ENCODE measurements at regions not wholly inside any gene's neighbourhood (a gene's known extent, or its start where the extent isn't known, plus 50 kb on each side); places are given as distances from the start of the nearest gene placed in this dataset.

DNA sequence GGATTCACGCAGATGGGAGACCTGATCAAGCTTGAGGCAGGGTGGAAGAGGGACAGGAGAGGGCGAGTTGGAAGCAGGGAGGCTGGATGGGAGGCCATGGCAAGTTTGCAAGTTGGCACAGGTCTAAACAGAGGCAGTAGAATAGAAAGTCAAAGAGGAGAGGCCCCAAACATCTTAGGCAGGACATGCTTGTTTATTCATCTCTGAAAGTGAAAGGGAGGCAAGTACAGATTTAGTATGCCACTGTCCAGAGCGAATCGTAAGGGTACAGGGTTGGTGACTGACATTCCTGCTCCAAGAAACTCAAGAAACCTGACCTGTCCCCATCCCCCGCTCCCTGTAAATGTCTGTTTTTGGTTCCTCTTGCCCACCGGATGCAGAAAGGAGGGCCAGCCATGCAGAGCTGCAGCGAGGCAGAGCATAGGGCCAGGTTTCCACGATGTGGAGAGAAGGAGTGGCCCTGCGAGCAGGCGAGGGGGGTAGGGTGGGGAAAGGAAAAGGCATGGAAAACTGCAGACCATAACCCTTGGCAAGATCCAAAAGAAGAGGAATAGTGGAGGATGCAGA, 96.2 kb upstream of the BOD1 start:
- intact Hi-C loops (cut with micrococcal nuclease) (no loop called here), in situ Hi-C loops (cut with MboI) (no loop called here)
- Histone ChIP-seq H3K4me3 (no peak overlapping the region), H3K4me1 (replicated peaks in 1 of 2; ENCODE audit: control insufficient read depth in 2 of 2, insufficient read depth in 2 of 2, low read length in 2 of 2) (peaks cover 5 to 19% of the 10 kb centered on the region in 2 experiments; a peak in 4 of 5 replicates), H3K27ac (ENCODE audit: extremely low read depth, low read depth, low read length) (no peak overlapping the region), H3K36me3 (ENCODE audit: control insufficient read depth, insufficient read depth, low read length) (no peaks in the 10 kb centered on the region), H3K27me3 (ENCODE audit: control insufficient read depth in 2 of 2, insufficient read depth in 2 of 2, low read length in 2 of 2) (no peaks in the 10 kb centered on the region; a peak in 1 of 5 replicates), H3K4me2 (ENCODE audit: insufficient read depth, low read length) (no peak overlapping the region), H3K79me2 (ENCODE audit: control insufficient read depth, insufficient read depth, low read length) (no peaks in the 10 kb centered on the region), H3K9ac (ENCODE audit: insufficient read depth in 1 of 2, low read depth in 2 of 2, low read length in 2 of 2) (no peak overlapping the region), H4K20me1 (replicated peaks; ENCODE audit: control insufficient read depth, insufficient read depth, low read length) (no peaks in the 10 kb centered on the region), H2AFZ (ENCODE audit: low read depth, low read length) (no peak overlapping the region), H3K9me1 (ENCODE audit: control insufficient read depth, insufficient read depth, low read length) (no peaks in the 10 kb centered on the region), H3K9me3 (replicated peaks; ENCODE audit: control insufficient read depth, insufficient read depth, low read depth, low read length) (no peaks in the 10 kb centered on the region)
- ChIA-PET POLR2A (no interaction called here), CTCF (ENCODE audit: low intra/inter-chr PET ratio) (no interaction called here)
- WGBS (ENCODE audit: insufficient coverage, low coverage, missing lambda C conversion rate) = 38% methylated on average over 10 of the region's 10 CpGs
- no peak for DNase-seq (ENCODE audit: extremely low read depth in 1 of 4, low spot score in 3 of 4)
- FAIRE-seq = no peak
- no TSS peak for BruUV-seq (replicated peaks)
- ATAC-seq = no peak
- TF ChIP-seq CBFA2T3 (IDR thresholded peaks at IDR 0.05) = no peak
- no peak for TF ChIP-seq GABPA (tag; conservative IDR thresholded peaks at IDR 0.05; ENCODE audit: low read depth)
- no peak for TF ChIP-seq ILF3 (IDR thresholded peaks at IDR 0.05; ENCODE audit: borderline replicate concordance)
- TF ChIP-seq RBM39 (optimal IDR thresholded peaks at IDR 0.05; ENCODE audit: low read depth, low read length) = no peak
- TF ChIP-seq POLR3A (IDR thresholded peaks at IDR 0.05; ENCODE audit: borderline replicate concordance, extremely low read depth, insufficient read depth, insufficient read length) = no peak
- no peak for TF ChIP-seq PCBP2 (IDR thresholded peaks at IDR 0.05; ENCODE audit: low read depth, low read length, poor library complexity, severe bottlenecking)
- TF ChIP-seq ZNF431 (CRISPR knock-in tag; IDR thresholded peaks at IDR 0.05) = no peak
- TF ChIP-seq SMARCB1 (IDR thresholded peaks at IDR 0.05; ENCODE audit: insufficient read length, low read depth) = no peak
- no peak for TF ChIP-seq CBX2 (IDR thresholded peaks at IDR 0.05; ENCODE audit: insufficient read depth, low read length, poor library complexity, severe bottlenecking)
- TF ChIP-seq, protein P1, sequence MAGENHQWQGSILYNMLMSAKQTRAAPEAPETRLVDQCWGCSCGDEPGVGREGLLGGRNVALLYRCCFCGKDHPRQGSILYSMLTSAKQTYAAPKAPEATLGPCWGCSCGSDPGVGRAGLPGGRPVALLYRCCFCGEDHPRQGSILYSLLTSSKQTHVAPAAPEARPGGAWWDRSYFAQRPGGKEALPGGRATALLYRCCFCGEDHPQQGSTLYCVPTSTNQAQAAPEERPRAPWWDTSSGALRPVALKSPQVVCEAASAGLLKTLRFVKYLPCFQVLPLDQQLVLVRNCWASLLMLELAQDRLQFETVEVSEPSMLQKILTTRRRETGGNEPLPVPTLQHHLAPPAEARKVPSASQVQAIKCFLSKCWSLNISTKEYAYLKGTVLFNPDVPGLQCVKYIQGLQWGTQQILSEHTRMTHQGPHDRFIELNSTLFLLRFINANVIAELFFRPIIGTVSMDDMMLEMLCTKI (IDR thresholded peaks at IDR 0.05; ENCODE audit: partially characterized antibody) = no peak
- TF ChIP-seq ZNF586 (CRISPR knock-in tag; conservative IDR thresholded peaks at IDR 0.05) = no peak
- no peak for TF ChIP-seq STAT6 (CRISPR knock-in tag; IDR thresholded peaks at IDR 0.05)
- TF ChIP-seq LCOR (CRISPR knock-in tag; IDR thresholded peaks at IDR 0.05) = no peak
- TF ChIP-seq, protein P2, sequence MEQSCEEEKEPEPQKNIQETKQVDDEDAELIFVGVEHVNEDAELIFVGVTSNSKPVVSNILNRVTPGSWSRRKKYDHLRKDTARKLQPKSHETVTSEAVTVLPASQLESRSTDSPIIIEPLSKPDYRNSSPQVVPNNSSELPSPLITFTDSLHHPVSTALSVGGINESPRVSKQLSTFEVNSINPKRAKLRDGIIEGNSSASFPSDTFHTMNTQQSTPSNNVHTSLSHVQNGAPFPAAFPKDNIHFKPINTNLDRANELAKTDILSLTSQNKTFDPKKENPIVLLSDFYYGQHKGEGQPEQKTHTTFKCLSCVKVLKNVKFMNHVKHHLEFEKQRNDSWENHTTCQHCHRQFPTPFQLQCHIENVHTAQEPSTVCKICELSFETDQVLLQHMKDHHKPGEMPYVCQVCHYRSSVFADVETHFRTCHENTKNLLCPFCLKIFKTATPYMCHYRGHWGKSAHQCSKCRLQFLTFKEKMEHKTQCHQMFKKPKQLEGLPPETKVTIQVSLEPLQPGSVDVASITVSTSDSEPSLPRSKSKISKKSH (CRISPR knock-in tag; IDR thresholded peaks at IDR 0.05) = no peak
- TF ChIP-seq YBX1 (IDR thresholded peaks at IDR 0.05) = no peak
- no peak for TF ChIP-seq ZNF184 (CRISPR knock-in tag; IDR thresholded peaks at IDR 0.05)
- TF ChIP-seq E2F4 (CRISPR knock-in tag; IDR thresholded peaks at IDR 0.05; ENCODE audit: low read depth) = no peak

Measured in K562 (cell line).